ENCODE measurements at regions not wholly inside any gene's neighbourhood (a gene's known extent, or its start where the extent isn't known, plus 50 kb on each side); places are given as distances from the start of the nearest gene placed in this dataset.

- H3K9me3 ChIP-seq (replicated peaks; ENCODE audit: control insufficient read depth, insufficient read depth, low read length) = no peaks in the 10 kb centered on the region
- H3K36me3 ChIP-seq (ENCODE audit: control insufficient read depth in 2 of 2, insufficient read depth in 2 of 2, low read length in 1 of 2) = no peaks in the 10 kb centered on the region
- H3K79me2 ChIP-seq (ENCODE audit: control insufficient read depth, insufficient read depth, low read length) = no peaks in the 10 kb centered on the region
- H3K4me3 ChIP-seq = no peak overlapping the region
- ChIA-PET CTCF (interaction anchor here (1.0 to 1.2 kb wide), 2 partner anchors 11 to 207 kb away, joined by 3 read pairs; no protein-coding TSS in a partner anchor), RAD21 (ENCODE audit: unreplicated experiment) (no interaction called here), POLR2A (interaction anchor here (0.5 kb wide), 1 partner anchor 398 kb away, joined by 3 read pairs; no protein-coding TSS in a partner anchor), SMC1A (ENCODE audit: uncharacterized antibody, unreplicated experiment) (no interaction called here)
- no peak overlapping the region for H3K27ac ChIP-seq (ENCODE audit: control insufficient read depth, insufficient read depth)
- H3K4me1 ChIP-seq (ENCODE audit: control insufficient read depth, insufficient read depth, low read length) = peaks cover 3% of the 10 kb centered on the region; the same call in 1 of the 2 replicates
- no peak for ATAC-seq
- peaks cover 2 to 3% of the 10 kb centered on the region in 2 experiments; a peak in 1 of 4 replicates for H3K27me3 ChIP-seq (replicated peaks in 1 of 2; ENCODE audit: control insufficient read depth in 2 of 2, insufficient read depth in 2 of 2, low read length in 1 of 2)
- H2AFZ ChIP-seq (ENCODE audit: control insufficient read depth, low read depth, low read length) = no peak overlapping the region
- no peak for DNase-seq (ENCODE audit: low read depth, low spot score)
- FAIRE-seq = no peak
- in situ Hi-C loops (cut with MboI) = no loop called here
- intact Hi-C loops (cut with micrococcal nuclease; ENCODE audit: unreplicated experiment) = no loop called here
- TF ChIP-seq MAX (IDR thresholded peaks at IDR 0.05; ENCODE audit: low read depth, low read length) = no peak
- no peak for TF ChIP-seq CBX3 (IDR thresholded peaks at IDR 0.05; ENCODE audit: borderline replicate concordance, low read depth)
- no peak for TF ChIP-seq NFYA (IDR thresholded peaks at IDR 0.05; ENCODE audit: borderline replicate concordance, low read depth, low read length)
- TF ChIP-seq PML (IDR thresholded peaks at IDR 0.05; ENCODE audit: low read length) = no peak
- TF ChIP-seq SUPT20H (IDR thresholded peaks at IDR 0.05; ENCODE audit: borderline replicate concordance, control insufficient read depth, low read depth, low read length) = no peak
- TF ChIP-seq WRNIP1 (IDR thresholded peaks at IDR 0.05; ENCODE audit: borderline replicate concordance, low read depth, low read length) = no peak
- TF ChIP-seq ZZZ3 (IDR thresholded peaks at IDR 0.05; ENCODE audit: control insufficient read depth, insufficient read length, low read depth) = no peak
- no peak for TF ChIP-seq BACH1 (IDR thresholded peaks at IDR 0.05; ENCODE audit: borderline replicate concordance)
- TF ChIP-seq ZBTB4 (CRISPR knock-in tag; IDR thresholded peaks at IDR 0.05) = no peak
- no peak for TF ChIP-seq IRF4 (IDR thresholded peaks at IDR 0.05; ENCODE audit: low read depth, low read length)
- TF ChIP-seq RUNX3 (IDR thresholded peaks at IDR 0.05; ENCODE audit: low read length) = no peak
- no peak for TF ChIP-seq CHD4 (IDR thresholded peaks at IDR 0.05)
- TF ChIP-seq SRF (IDR thresholded peaks at IDR 0.05; ENCODE audit: low read depth in 2 of 2, low read length in 2 of 2) = no peak
- no peak for TF ChIP-seq LARP7 (IDR thresholded peaks at IDR 0.05)
- TF ChIP-seq SP1 (IDR thresholded peaks at IDR 0.05; ENCODE audit: low read depth, low read length) = no peak
- TF ChIP-seq REST (IDR thresholded peaks at IDR 0.05; ENCODE audit: low read depth, low read length) = no peak
- no peak overlapping the region for H3K4me2 ChIP-seq (ENCODE audit: control insufficient read depth, insufficient read depth)
- no peak overlapping the region for H3K9ac ChIP-seq (ENCODE audit: control insufficient read depth, insufficient read depth, low read length)
- no TSS peak for BruUV-seq (replicated peaks)
- 63% methylated on average over 4 of the region's 4 CpGs for WGBS (ENCODE audit: insufficient coverage, insufficient replicate concordance, low lambda C conversion rate, missing lambda C conversion rate)
- no peaks in the 10 kb centered on the region for H4K20me1 ChIP-seq (ENCODE audit: control insufficient read depth, insufficient read depth)
Observed at GRCh38 chr10:69751214-69751613, 50.5 kb upstream of the COL13A1 start.
